ENCODE measurements at regions not wholly inside any gene's neighbourhood (a gene's known extent, or its start where the extent isn't known, plus 50 kb on each side); places are given as distances from the start of the nearest gene placed in this dataset.
"Not testable (repeated sequence)": the region's sequence is repeated elsewhere in the genome, so short reads cannot be mapped to it uniquely, and the experiment has no call there.

DNA sequence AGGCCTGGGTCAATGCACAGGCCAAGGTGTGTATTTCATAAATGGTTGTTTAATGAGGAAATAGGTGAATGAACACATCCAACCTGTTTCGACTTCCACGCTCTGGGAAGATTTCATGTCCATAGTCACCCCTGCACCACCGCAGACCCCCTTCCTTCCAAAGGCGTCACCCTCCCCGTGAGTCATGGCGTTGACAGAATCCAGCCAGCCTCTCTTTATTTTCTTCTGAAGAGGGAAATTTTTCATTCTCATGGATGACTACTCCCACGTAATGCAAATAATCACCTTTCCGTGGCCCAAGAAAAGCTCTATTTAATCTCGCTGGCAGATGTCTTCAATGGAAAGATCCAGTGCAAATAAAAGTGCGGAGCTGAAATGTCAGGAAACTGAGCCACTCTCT lies 75.3 kb upstream of the FOXK1 start:
- no peak overlapping the region for H3K27ac ChIP-seq
- H3K4me3 ChIP-seq, result no peak overlapping the region

- no peak overlapping the region for H3K4me3 ChIP-seq
- H3K27ac ChIP-seq, result no peak overlapping the region
Observed at GRCh38 chr7:4607311-4607729, 74.8 kb upstream of the FOXK1 start.

DNA sequence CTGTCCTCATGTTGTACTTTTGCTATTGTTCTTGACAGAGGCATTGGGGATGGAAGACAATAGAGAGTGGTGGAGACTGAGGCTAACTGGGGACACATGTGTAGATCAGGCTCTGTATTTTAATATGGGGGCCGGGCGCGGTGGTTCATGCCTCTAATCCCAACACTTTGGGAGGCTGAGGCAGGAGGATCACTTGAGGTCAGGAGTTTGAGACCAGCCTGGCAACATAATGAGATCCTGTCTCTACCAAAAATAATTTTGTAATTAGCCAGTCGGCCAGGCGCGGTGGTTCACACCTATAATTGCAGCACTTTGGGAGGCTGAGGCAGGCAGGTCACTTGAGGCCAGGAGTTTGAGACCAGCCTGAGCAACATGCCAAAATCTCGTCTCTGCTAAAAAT lies 72.5 kb upstream of the FOXK1 start:
- not testable (repeated sequence) for H3K4me3 ChIP-seq, H3K27ac ChIP-seq

DNA sequence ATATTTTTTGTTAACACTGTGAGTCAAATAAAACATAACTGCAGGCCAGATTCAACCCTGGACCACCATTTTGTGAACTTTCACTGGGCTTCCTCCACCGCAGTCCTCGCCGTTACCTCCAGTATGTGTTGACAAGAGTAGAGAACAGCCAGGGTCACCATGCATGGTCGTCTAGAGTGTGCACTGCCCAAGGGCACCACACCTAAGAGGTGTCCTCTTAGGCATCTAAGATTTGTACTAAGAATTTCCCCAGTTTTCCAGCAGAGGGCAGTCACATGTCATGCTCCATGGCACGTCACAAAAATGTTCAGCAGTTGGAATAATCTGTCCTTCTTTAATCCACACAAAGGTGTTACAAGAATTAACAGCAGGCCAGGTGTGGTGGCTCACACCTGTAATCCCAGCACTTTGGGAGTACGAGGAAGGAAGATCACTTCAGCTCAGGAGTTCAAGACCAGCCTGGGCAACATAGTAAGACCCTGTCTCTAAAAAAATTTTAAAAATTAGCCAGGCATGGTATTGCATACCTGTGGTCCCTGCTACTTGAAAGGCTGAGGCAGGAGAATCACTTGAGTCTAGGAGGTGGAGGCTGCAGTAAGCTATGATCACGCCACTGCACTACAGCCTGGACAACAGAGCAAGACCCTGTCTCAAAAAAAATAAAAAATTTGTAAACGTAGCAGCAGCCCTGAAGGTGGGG lies 71.2 kb upstream of the FOXK1 start:
- Histone ChIP-seq H3K4me3 (no peak overlapping the region), H3K27ac (no peak overlapping the region)

- peak overlapping the region in 3 of 21 experiments; percentile 65 to 87 (median 86) for H3K27ac ChIP-seq
- no peak overlapping the region for H3K4me3 ChIP-seq
Observed at GRCh38 chr7:4612237-4612636, 69.9 kb upstream of the FOXK1 start.

- Histone ChIP-seq H3K4me3 (peak overlapping the region in 6 of 7 experiments; percentile 5 to 20 (median 14)), H3K27ac (peak overlapping the region in 19 of 21 experiments; percentile 47 to 88 (median 76))
Observed at GRCh38 chr7:4612939-4613841, 68.9 kb upstream of the FOXK1 start.

DNA sequence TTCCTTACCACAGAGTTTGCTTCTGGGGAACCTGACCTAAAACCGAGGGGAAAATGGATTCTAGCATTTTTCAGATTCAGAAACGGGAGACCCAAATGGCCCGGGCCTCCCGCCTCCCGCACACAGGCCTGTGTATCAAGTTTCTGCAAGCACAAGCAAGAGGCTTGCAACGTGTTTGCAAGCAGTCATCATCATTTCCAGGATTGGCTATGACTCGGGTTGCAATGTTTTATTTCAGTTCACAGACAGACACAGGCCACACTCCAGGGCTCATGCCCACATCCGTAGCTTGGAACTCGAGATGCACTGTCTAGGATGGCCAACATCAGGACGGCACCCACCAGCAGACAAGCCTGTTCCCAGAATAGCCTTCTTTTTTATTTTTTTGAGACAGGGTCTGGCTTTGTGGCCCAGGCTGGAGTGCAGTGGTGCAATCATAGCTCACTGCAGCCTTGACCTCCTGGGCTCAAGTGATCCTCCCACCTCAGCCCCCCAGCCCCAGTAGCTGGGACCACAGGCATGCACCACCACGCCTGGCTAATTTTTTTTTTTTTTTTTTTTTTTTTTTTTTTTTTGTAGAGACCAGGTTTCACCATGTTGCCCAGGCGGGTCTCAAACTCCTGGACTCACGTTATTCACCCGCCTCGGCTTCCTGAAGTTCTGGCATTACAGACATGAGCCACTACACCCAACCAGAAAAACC lies 68.1 kb upstream of the FOXK1 start:
- H3K4me3 ChIP-seq, result peak overlapping the region in 3 of 7 experiments; percentile 5 to 20 (median 15)
- peak overlapping the region in 19 of 21 experiments; percentile 47 to 88 (median 76) for H3K27ac ChIP-seq

DNA sequence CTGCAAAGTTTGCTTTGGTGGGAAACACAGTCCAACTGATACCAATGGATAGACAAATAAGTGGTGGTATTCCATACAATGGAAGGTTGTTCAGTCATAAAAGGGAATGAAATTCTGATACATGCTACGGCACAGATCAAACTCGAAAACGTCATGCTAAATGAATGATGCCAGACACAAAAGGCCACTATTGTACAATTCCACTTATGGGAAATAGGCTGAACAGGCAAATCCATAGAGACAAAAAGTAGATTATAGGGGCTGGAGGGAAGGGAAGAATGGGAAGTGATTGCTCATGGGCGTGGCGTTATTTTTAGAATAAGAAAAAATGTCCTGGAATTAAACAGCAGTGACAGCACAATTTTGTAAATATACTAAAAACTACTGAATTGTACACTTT lies 66.0 kb upstream of the FOXK1 start:
- Histone ChIP-seq H3K4me3 (no peak overlapping the region), H3K27ac (no peak overlapping the region)

GRCh38 chr7:4621396-4621795 lies 60.7 kb upstream of the FOXK1 start:
- Histone ChIP-seq H3K4me3 (no peak overlapping the region), H3K27ac (peak overlapping the region in 7 of 21 experiments; percentile 49 to 83 (median 75))

- Histone ChIP-seq H3K27ac (peak overlapping the region in 3 of 21 experiments; percentile 21 to 35 (median 34)), H3K4me3 (no peak overlapping the region)
Observed at GRCh38 chr7:4626318-4626845, 55.7 kb upstream of the FOXK1 start.

DNA sequence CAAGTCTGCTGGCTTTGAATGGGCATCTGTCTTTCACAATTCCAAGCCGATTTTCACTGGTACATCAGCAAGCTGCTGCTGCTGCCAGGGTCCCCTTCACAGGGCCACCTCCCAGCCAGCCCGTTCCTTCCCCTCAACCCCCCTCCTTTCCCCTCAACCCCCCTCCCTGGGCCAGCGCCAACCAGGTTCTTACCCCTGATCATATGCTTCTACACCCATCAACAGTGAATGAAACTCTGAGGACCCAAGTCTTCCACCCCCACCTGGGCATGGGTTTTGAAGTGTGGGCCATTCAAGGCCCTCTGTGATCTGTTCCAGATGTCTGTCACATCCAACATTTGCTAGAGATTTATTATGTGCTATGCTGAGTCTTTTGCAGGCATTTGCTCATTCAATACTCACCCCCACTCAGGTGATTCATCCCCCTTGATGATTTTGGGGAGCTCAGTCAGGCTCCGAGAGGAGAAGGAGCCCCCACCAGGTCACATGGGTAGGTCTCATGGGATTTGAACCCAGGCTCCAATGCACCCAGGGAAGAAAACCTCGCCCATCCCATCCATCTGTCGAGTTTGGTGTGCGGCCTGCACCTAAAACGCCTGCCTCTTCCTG lies 52.7 kb upstream of the FOXK1 start:
- H3K4me3 ChIP-seq, result no peak overlapping the region

DNA sequence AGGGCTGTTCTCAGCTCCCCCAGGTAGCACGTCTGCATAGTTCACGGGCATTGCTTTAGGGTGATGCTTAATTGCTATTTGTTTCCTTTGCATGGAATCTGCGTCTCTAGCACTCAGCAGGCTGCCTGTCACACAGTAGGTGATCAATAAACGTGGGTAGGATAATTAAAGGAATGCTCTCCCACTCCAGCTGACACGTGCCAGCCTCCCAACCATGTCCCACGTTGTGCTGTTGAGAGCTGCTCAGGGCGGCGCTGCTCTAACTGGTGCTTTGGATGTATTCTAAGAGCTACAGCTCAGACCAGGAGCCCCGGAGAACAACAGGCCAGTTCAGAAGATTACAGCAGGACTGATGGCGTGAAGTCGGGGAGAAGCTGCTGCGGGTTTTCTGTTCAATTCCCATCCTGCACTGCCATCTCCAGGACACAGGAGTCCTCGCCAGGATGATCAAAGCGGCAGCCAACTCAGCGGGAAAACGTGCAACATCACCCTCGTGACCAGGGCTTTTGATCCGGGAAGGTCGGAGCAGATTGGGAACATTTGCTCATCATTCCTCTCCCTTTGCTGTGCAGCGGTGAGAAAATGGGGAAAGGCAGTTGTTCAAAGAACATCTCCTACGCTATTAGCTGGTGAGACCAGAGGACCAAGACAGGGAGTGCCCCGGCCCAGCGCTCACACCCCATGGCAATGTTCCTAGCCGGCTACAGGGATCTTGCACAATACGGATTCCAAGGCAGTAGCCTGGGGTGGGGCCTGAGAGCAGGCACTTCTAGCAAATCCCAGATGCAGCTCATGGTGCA lies 50.5 kb upstream of the FOXK1 start:
- Histone ChIP-seq H3K27ac (peak overlapping the region in 8 of 21 experiments; percentile 4 to 43 (median 20)), H3K4me3 (peak overlapping the region in 1 of 7 experiments; percentile 21)

More for the DNA sequence above, 52.7 kb upstream of the FOXK1 start:
- H3K27ac ChIP-seq, result no peak overlapping the region

Measured in skin epidermis (tissue), 12 donors.